Hepatocyte (in vitro differentiated cells): ENCODE measurements at regions not wholly inside any gene's neighbourhood (a gene's known extent, or its start where the extent isn't known, plus 50 kb on each side); places are given as distances from the start of the nearest gene placed in this dataset.

Experiments
- DNase-seq: peaks from one replicate; pipeline ENCODE4 v3.0.0-alpha.2; 2016; ENCODE audit warnings: low spot score
- H2AFZ ChIP-seq: fragments of 200-600 bp; sonication (generic); 2 replicates; pipeline ENCODE4 v1.6.0; 2016; ENCODE audit warnings: antibody characterized with exemption, mild to moderate bottlenecking
- H3K27ac ChIP-seq: fragments of 200-600 bp; sonication (generic); 2 replicates; pipeline ENCODE4 v1.5.1; 2016; ENCODE audit warnings: mild to moderate bottlenecking
- H3K27me3 ChIP-seq: fragments of 200-600 bp; sonication (generic); 2 replicates; pipeline ENCODE4 v1.6.1; 2016
- H3K36me3 ChIP-seq: fragments of 200-600 bp; sonication (generic); replicated peaks from 2 replicates; pipeline ENCODE4 v1.5.1; 2016; ENCODE audit warnings: low read depth; ENCODE audit not compliant: insufficient read depth
- H3K4me1 ChIP-seq: fragments of 200-600 bp; sonication (generic); 2 replicates; pipeline ENCODE4 v1.5.1; 2016; ENCODE audit warnings: mild to moderate bottlenecking, moderate library complexity; ENCODE audit not compliant: insufficient read depth
- H3K4me2 ChIP-seq: fragments of 200-600 bp; sonication (generic); 2 replicates; pipeline ENCODE4 v1.6.0; 2016
- H3K4me3 ChIP-seq: fragments of 200-600 bp; sonication (generic); 2 replicates; pipeline ENCODE4 v1.5.1; 2016; ENCODE audit warnings: mild to moderate bottlenecking
- H3K79me2 ChIP-seq: fragments of 200-600 bp; sonication (generic); 2 replicates; pipeline ENCODE4 v1.6.0; 2017; ENCODE audit warnings: mild to moderate bottlenecking
- H3K9me2 ChIP-seq: fragments of 200-600 bp; sonication (generic); replicated peaks from 2 replicates; pipeline ENCODE4 v1.6.0; 2017; ENCODE audit warnings: mild to moderate bottlenecking; ENCODE audit not compliant: insufficient read depth
- H3K9me3 ChIP-seq: fragments of 200-600 bp; sonication (generic); 2 replicates; pipeline ENCODE4 v1.5.1; 2016; ENCODE audit warnings: low read depth, mild to moderate bottlenecking
- H4K20me1 ChIP-seq: fragments of 200-600 bp; sonication (generic); 2 replicates; pipeline ENCODE4 v1.6.0; 2016; ENCODE audit warnings: mild to moderate bottlenecking; ENCODE audit not compliant: insufficient read depth, poor library complexity, severe bottlenecking
- EZH2 ChIP-seq: fragments of 200-600 bp; sonication (generic); IDR thresholded peaks from 2 replicates; pipeline ENCODE4 v1.6.1; 2016; ENCODE audit warnings: antibody characterized with exemption, mild to moderate bottlenecking, borderline replicate concordance
- EZH2phosphoT487 ChIP-seq: fragments of 200-600 bp; sonication (generic); IDR thresholded peaks from one replicate; pipeline ENCODE4 v1.6.1; 2018; ENCODE audit warnings: antibody characterized with exemption, mild to moderate bottlenecking, low read depth, moderate library complexity; ENCODE audit not compliant: unreplicated experiment, severe bottlenecking
- WGBS: methylation state at CpG from one replicate; pipeline ENCODE4 v1.1.6; 2016; ENCODE audit warnings: low lambda C conversion rate; ENCODE audit errors: missing lambda C conversion rate; 5-methylcytosine and 5-hydroxymethylcytosine counted together
- TF ChIP-seq, protein P1 (sequence below): fragments of 200-600 bp; sonication (generic); IDR thresholded peaks from 2 replicates; pipeline ENCODE4 v1.5.1; 2016; ENCODE audit warnings: antibody characterized with exemption, mild to moderate bottlenecking; ENCODE audit not compliant: poor library complexity

DNA sequence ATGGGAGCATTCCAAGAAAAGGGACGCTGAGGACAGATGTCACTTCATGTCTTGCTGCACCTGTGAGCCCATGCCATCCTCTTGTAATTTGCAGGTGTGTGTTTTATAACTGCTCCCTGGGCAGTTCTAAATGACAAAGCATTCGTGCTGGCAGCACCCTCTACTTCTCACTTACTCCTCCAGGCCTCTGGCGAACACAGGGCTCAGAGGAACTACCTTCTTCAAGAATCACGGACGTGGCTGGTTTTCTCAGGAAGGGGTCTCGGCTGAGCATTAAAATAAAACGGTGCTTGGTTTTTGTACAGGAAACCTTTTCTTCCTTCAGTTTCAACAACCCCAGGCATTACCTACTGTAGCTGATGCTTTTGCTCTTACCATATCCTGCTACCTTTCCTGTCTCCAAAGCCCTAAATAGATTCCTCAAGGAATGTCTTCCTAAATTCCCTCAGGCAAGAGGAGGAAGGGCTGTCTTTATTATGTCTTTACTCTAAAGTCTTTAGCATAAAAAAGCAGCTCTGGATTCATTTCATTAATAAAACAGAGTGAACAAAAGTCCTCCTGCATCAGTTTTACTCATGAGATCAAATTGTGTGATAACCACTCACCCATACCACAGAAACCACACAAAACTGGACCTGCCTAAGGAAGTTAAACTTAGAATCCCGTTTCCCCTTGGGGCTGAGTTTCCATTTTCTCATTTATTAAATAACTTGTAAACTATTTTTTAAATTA lies 79.0 kb upstream of the MAP10 start:
- Histone ChIP-seq H3K79me2 (no peaks in the 10 kb centered on the region), H3K4me1 (no peaks in the 10 kb centered on the region), H2AFZ (no peak overlapping the region), H3K27ac (no peak overlapping the region), H3K36me3 (no peaks in the 10 kb centered on the region), H3K4me2 (no peak overlapping the region), H4K20me1 (no peaks in the 10 kb centered on the region), H3K27me3 (no peaks in the 10 kb centered on the region), H3K9me3 (no peaks in the 10 kb centered on the region), H3K4me3 (no peak overlapping the region), H3K9me2 (no peaks in the 10 kb centered on the region)
- DNase-seq = no peak
- TF ChIP-seq EZH2phosphoT487 = no peak
- TF ChIP-seq, protein P1, sequence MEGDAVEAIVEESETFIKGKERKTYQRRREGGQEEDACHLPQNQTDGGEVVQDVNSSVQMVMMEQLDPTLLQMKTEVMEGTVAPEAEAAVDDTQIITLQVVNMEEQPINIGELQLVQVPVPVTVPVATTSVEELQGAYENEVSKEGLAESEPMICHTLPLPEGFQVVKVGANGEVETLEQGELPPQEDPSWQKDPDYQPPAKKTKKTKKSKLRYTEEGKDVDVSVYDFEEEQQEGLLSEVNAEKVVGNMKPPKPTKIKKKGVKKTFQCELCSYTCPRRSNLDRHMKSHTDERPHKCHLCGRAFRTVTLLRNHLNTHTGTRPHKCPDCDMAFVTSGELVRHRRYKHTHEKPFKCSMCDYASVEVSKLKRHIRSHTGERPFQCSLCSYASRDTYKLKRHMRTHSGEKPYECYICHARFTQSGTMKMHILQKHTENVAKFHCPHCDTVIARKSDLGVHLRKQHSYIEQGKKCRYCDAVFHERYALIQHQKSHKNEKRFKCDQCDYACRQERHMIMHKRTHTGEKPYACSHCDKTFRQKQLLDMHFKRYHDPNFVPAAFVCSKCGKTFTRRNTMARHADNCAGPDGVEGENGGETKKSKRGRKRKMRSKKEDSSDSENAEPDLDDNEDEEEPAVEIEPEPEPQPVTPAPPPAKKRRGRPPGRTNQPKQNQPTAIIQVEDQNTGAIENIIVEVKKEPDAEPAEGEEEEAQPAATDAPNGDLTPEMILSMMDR = no peak
- TF ChIP-seq EZH2 = no peak
- 82% methylated on average over 8 of the region's 8 CpGs for WGBS

DNA sequence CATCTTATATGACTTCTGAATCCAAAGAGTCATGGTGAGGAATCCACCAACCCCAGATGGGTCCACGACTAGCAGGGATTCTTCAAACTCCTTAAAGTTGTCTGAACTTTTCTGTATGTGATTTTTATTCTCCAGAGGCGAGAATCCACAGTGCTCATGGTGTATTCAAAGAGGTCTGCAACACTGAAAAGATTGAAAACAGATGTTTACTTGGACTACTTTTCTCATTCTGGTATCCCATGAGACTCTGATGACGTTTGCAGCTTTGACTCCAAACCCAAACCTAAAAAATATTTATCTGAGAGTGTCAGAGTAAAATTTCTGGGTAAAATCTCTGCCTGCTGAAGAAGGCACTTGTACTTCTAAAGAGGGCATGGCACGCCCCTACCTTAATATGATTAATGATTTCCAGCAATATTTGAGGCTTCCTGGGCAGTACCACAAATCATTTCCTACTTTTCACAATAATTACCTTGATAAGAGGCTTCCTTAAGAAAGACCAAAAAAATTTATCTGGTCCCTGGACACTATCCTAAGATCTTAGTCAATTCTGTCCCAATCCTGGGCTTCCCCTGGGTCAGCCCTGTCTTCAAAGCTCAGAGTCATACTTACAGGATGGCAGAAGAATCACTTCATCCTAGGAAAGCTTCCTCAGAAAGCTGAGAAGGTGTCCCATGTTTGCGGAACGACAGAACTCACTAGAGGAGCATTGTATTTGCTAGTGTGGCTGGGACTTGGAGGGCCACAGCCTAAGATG lies 76.5 kb upstream of the MAP10 start:
- Histone ChIP-seq H3K4me3 (no peak overlapping the region), H3K27me3 (no peaks in the 10 kb centered on the region), H4K20me1 (no peaks in the 10 kb centered on the region), H3K4me1 (no peaks in the 10 kb centered on the region), H3K4me2 (no peak overlapping the region), H3K9me3 (no peaks in the 10 kb centered on the region), H2AFZ (no peak overlapping the region), H3K79me2 (no peaks in the 10 kb centered on the region), H3K9me2 (no peaks in the 10 kb centered on the region), H3K27ac (no peak overlapping the region), H3K36me3 (no peaks in the 10 kb centered on the region)
- no peak for TF ChIP-seq EZH2
- TF ChIP-seq EZH2phosphoT487 = no peak
- TF ChIP-seq, protein P1 = no peak
- WGBS = 74% methylated on average over 6 of the region's 6 CpGs
- no peak for DNase-seq

- H3K9me2 ChIP-seq = no peaks in the 10 kb centered on the region
- H3K4me2 ChIP-seq = no peak overlapping the region
- no peaks in the 10 kb centered on the region for H3K4me1 ChIP-seq
- no peaks in the 10 kb centered on the region for H3K27me3 ChIP-seq
- no peak for DNase-seq
- no peaks in the 10 kb centered on the region for H3K79me2 ChIP-seq
- H4K20me1 ChIP-seq = no peaks in the 10 kb centered on the region
- no peak overlapping the region for H3K4me3 ChIP-seq
- H3K36me3 ChIP-seq = no peaks in the 10 kb centered on the region
- no peak overlapping the region for H3K27ac ChIP-seq
- H2AFZ ChIP-seq = no peak overlapping the region
- WGBS = 94% methylated on average over 1 of the region's 1 CpG
- no peaks in the 10 kb centered on the region for H3K9me3 ChIP-seq
- TF ChIP-seq, protein P1 = no peak
- TF ChIP-seq EZH2 = no peak
- TF ChIP-seq EZH2phosphoT487 = no peak
These were observed 72.8 kb upstream of the MAP10 start for GRCh38 chr1:232732344-232732910.
